Activated CD4-positive, alpha-beta memory T cell treated with anti-CD3 and anti-CD28 coated beads for 36 hours (primary cell): ENCODE measurements at regions not wholly inside any gene's neighbourhood (a gene's known extent, or its start where the extent isn't known, plus 50 kb on each side); places are given as distances from the start of the nearest gene placed in this dataset.

Experiments
- CTCF ChIA-PET: fragments of 350-600 bp; sonication (Branson Sonifier 250); formaldehyde crosslinking; loops from one replicate; lab custom pipeline; 2021; ENCODE audit warnings: antibody characterized with exemption, inconsistent platforms; lab: Charles Lee
- POLR2A ChIA-PET: fragments of 350-600 bp; sonication (Branson Sonifier 250); formaldehyde crosslinking; loops from one replicate; lab custom pipeline; 2021; ENCODE audit warnings: antibody characterized with exemption; lab: Charles Lee
- DNase-seq: peaks from one replicate; pipeline ENCODE4 v3.0.0-alpha.2; 2020
- H3K27ac Mint-ChIP-seq: one replicate; pipeline ENCODE4 v1.8.0; 2021; ENCODE audit warnings: mixed read lengths
- H3K27me3 Mint-ChIP-seq: one replicate; pipeline ENCODE4 v1.8.0; 2021; ENCODE audit warnings: mixed read lengths
- H3K36me3 Mint-ChIP-seq: one replicate; pipeline ENCODE4 v1.8.0; 2021; ENCODE audit warnings: mixed read lengths
- H3K4me1 Mint-ChIP-seq: one replicate; pipeline ENCODE4 v1.8.0; 2021; ENCODE audit warnings: low read depth, mixed read lengths
- H3K4me3 Mint-ChIP-seq: one replicate; pipeline ENCODE4 v1.8.0; 2021; ENCODE audit warnings: mild to moderate bottlenecking, mixed read lengths
- H3K9me3 Mint-ChIP-seq: one replicate; pipeline ENCODE4 v1.8.0; 2021; ENCODE audit warnings: mixed read lengths
- intact Hi-C: fragments of 100-400 bp; cut with micrococcal nuclease; formaldehyde crosslinking; loops from one replicate; pipeline ENCODE4 v1.15.1; 2023

DNA sequence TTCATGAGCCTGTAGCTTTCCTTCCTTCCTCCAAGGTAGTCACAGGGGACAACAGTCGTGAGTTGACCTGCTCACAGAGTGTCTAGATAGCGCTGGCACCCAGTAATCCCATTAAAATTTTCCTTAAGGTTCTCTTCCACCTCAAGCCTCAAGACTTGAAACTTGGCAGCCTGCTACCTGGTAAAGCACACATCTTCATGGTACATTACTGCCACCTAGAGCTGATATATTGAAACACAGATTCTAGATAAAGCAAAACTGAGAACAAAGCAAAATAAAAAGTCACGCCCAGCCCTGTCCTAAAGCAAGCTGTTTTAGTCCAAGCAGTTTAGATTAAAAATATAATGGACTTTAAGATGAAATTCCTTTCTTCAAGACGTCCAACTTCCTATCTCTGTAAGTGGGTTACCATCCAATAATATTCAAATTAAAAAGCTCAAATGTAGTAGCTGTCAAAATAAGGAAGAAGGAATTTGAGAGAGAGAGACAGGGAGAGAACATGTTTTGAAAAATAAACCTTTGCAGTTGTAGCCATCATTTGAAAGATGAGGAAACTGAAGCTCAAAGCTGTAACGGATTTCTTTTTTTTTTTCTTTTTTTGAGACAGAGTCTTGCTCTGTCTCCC lies 50.7 kb upstream of the CD83 start:
- H3K4me3 Mint-ChIP-seq, result no peak overlapping the region
- POLR2A ChIA-PET, result interaction anchor here (0.6 kb wide), 1 partner anchor 142 kb away, joined by 3 read pairs; no protein-coding TSS in a partner anchor
- H3K4me1 Mint-ChIP-seq, result peaks cover 13% of the 10 kb centered on the region
- intact Hi-C loops, result loop anchor here (1.0 to 10.0 kb wide), 4 partner anchors 22 to 732 kb away; no protein-coding TSS in a partner anchor
- CTCF ChIA-PET, result interaction anchor here (0.6 to 6.9 kb wide), 54 partner anchors 8 to 984 kb away, joined by 3 to 143 read pairs (median 5); partner anchors contain the start of genes CD83, MCUR1 and RNF182
- peaks cover 6% of the 10 kb centered on the region for H3K27me3 Mint-ChIP-seq
- no peak overlapping the region for H3K27ac Mint-ChIP-seq
- H3K9me3 Mint-ChIP-seq, result peaks cover 6% of the 10 kb centered on the region
- no peaks in the 10 kb centered on the region for H3K36me3 Mint-ChIP-seq
- no peak for DNase-seq

DNA sequence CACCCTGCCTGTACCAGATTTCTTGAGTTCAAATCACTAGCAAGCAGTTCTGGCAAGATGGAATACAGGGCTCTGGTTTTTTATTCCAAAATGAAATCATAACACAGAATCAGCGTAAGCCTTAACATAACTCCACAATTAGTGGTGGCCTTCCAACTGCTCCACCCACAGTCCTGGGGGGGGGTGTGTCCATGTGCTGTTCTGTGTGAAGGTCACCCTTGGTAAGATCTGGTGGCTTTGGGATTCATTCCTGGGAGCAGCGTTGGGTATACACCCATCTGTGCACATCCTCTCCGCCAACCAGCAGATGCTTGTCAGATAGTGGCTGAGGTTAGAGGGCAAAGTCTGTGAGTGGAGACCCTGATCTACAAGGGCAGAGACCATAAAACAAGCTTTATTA lies 49.9 kb upstream of the CD83 start:
- POLR2A ChIA-PET, result no interaction called here
- DNase-seq, result no peak
- Mint-ChIP-seq H3K36me3 (no peaks in the 10 kb centered on the region), H3K9me3 (peaks cover under 1% of the 10 kb centered on the region), H3K4me3 (no peak overlapping the region), H3K27me3 (peaks cover 4% of the 10 kb centered on the region), H3K27ac (no peak overlapping the region), H3K4me1 (peaks cover 16% of the 10 kb centered on the region)
- CTCF ChIA-PET, result interaction anchor here (0.5 to 6.9 kb wide), 29 partner anchors 8 to 730 kb away, joined by 3 to 143 read pairs (median 6); partner anchors contain the start of genes CD83 and RNF182
- intact Hi-C loops, result loop anchor here (1.0 to 10.0 kb wide), 3 partner anchors 23 to 733 kb away; no protein-coding TSS in a partner anchor
